Neutrophil (primary cell): ENCODE measurements at regions not wholly inside any gene's neighbourhood (a gene's known extent, or its start where the extent isn't known, plus 50 kb on each side); places are given as distances from the start of the nearest gene placed in this dataset.

Source experiments
- H3K27ac ChIP-seq: fragments of 200-600 bp; sonication (generic); 2 replicates; pipeline ENCODE4 v1.5.1; 2016; ENCODE audit warnings: mild to moderate bottlenecking, moderate library complexity
- H3K27me3 ChIP-seq: fragments of 200-600 bp; sonication (generic); 2 replicates; pipeline ENCODE4 v1.6.0; 2016; ENCODE audit warnings: mild to moderate bottlenecking
- H3K36me3 ChIP-seq: fragments of 200-600 bp; sonication (generic); 2 replicates; pipeline ENCODE4 v1.5.1; 2017
- H3K4me1 ChIP-seq, 2 experiments: fragments of 200-600 bp in 1 of 2; sonication (generic) in 1 of 2; 1 replicate in 1 of 2; 2 replicates in 1 of 2; pipeline versions ENCODE4 v1.5.1 to v1.6.1; 2013 to 2016; ENCODE audit warnings: low read depth in 1 of 2, low read length in 1 of 2, mild to moderate bottlenecking in 1 of 2, moderate library complexity in 1 of 2; ENCODE audit not compliant: control insufficient read depth in 1 of 2, insufficient read depth in 1 of 2
- H3K4me3 ChIP-seq, 2 experiments: fragments of 200-600 bp in 1 of 2; sonication (generic) in 1 of 2; 1 replicate in 1 of 2; 2 replicates in 1 of 2; pipeline ENCODE4 v1.5.1; 2013 to 2016; ENCODE audit warnings: low read depth in 1 of 2, low read length in 1 of 2, mild to moderate bottlenecking in 1 of 2, moderate library complexity in 1 of 2
- H3K9me3 ChIP-seq: fragments of 200-600 bp; sonication (generic); 2 replicates; pipeline ENCODE4 v1.5.1; 2016
- CTCF ChIP-seq: fragments of 200-600 bp; sonication (generic); IDR thresholded peaks from 2 replicates; pipeline ENCODE4 v1.5.1; 2016; ENCODE audit warnings: antibody characterized with exemption

DNA sequence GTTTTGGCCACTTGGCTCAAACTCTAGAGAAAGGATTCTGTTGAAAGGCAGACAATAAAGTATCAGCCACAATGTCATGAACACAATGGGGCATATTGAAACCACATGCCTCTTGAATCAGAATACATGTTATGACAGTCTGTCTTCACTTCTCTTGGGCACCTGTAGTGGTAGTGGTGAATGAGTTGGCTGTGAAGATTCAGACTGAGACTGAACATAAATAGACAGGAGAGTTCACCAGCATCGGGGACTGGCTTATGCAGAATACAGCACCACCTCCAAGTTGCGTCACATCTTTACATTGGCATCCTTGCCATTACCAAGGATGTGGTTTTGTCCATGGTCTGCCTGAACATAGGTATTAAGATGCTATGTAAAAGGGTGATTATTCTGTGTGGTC is 336.8 kb downstream of the MYCN start:
- Histone ChIP-seq H3K9me3 (no peaks in the 10 kb centered on the region), H3K36me3 (no peaks in the 10 kb centered on the region), H3K27ac (no peak overlapping the region), H3K4me3 (no peak overlapping the region), H3K4me1 (no peaks in the 10 kb centered on the region), H3K27me3 (no peaks in the 10 kb centered on the region)
- no peak for TF ChIP-seq CTCF

GRCh38 chr2:16275661-16276060 is 335.3 kb downstream of the MYCN start:
- Histone ChIP-seq H3K9me3 (no peaks in the 10 kb centered on the region), H3K4me1 (no peaks in the 10 kb centered on the region)
- no peak for TF ChIP-seq CTCF

DNA sequence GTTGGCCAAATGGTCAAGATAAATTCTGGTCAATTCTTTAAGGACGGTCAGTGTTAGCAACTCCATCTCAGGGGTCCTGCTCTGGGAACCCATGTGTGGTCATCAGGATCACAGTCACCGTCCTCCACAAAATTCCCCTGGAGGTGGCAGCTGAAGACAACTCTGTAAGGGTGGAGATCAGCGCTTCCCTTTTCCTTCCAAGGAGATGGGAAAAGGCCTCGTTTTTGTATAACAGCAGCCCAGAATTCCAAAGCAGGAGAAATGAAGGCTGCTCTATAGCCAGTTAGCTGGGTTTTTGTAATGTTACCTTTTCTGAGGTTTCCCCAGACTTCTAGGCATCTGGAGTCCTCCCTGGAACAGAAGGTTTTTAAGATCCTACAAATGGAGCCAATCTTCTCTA is 334.8 kb downstream of the MYCN start:
- Histone ChIP-seq H3K27me3 (no peaks in the 10 kb centered on the region), H3K36me3 (no peaks in the 10 kb centered on the region), H3K4me3 (no peak overlapping the region), H3K27ac (no peak overlapping the region), H3K9me3 (no peaks in the 10 kb centered on the region), H3K4me1 (no peaks in the 10 kb centered on the region)
- TF ChIP-seq CTCF = no peak

More at GRCh38 chr2:16275661-16276060, 335.3 kb downstream of the MYCN start:
- H3K36me3 ChIP-seq = no peaks in the 10 kb centered on the region
- H3K27ac ChIP-seq = no peak overlapping the region
- H3K4me3 ChIP-seq = no peak overlapping the region
- H3K27me3 ChIP-seq = no peaks in the 10 kb centered on the region

DNA sequence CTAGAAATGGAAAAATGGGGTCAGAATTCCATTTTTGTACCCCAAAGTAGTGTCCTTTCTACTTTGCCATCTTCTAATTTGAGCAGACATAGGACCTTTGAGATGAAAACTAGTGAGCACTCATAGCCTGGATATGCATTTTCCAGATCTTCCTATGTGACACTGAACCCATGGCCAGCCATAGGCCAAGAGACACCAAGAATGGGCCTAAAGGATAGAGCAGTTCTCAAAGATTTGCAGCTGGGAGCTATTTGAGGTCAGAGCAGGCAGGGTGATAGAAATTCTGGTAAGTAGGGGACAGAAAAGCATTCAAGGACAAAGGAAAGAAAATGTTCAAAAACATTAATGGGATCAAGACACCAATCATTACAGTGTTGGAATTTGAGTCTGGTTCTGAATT is 332.8 kb downstream of the MYCN start:
- TF ChIP-seq CTCF = no peak
- no peaks in the 10 kb centered on the region for H3K27me3 ChIP-seq
- no peak overlapping the region for H3K27ac ChIP-seq
- H3K9me3 ChIP-seq = no peaks in the 10 kb centered on the region
- H3K36me3 ChIP-seq = no peaks in the 10 kb centered on the region
- no peaks in the 10 kb centered on the region for H3K4me1 ChIP-seq
- no peak overlapping the region for H3K4me3 ChIP-seq

- no peaks in the 10 kb centered on the region for H3K9me3 ChIP-seq
- H3K36me3 ChIP-seq = no peaks in the 10 kb centered on the region
- no peak overlapping the region for H3K27ac ChIP-seq
- H3K27me3 ChIP-seq = no peaks in the 10 kb centered on the region
- TF ChIP-seq CTCF = no peak
- no peak overlapping the region for H3K4me3 ChIP-seq
- H3K4me1 ChIP-seq = no peaks in the 10 kb centered on the region
These were observed 331.9 kb downstream of the MYCN start for GRCh38 chr2:16272038-16272788.
